Duodenal mucosa (tissue), 2 donors: ENCODE measurements at regions not wholly inside any gene's neighbourhood (a gene's known extent, or its start where the extent isn't known, plus 50 kb on each side); places are given as distances from the start of the nearest gene placed in this dataset.

Experiments used
- H3K27ac ChIP-seq: one replicate; pipeline ENCODE4 v1.7.0; 2013; ENCODE audit warnings: low read depth, low read length
- H3K27me3 ChIP-seq, 2 donors: one replicate each; pipeline ENCODE4 v1.7.0; 2013; ENCODE audit warnings: low read length in 2 of 2, control low read depth in 1 of 2; ENCODE audit not compliant: insufficient read depth in 2 of 2, control insufficient read depth in 1 of 2
- H3K36me3 ChIP-seq, 2 donors: one replicate each; pipeline ENCODE4 v1.7.0; 2013; ENCODE audit warnings: low read length in 2 of 2, control low read depth in 1 of 2; ENCODE audit not compliant: insufficient read depth in 2 of 2, control insufficient read depth in 1 of 2
- H3K4me1 ChIP-seq, 2 donors: one replicate each; pipeline ENCODE4 v1.7.0; 2013; ENCODE audit warnings: low read length in 2 of 2, control low read depth in 1 of 2; ENCODE audit not compliant: insufficient read depth in 2 of 2, control insufficient read depth in 1 of 2
- H3K4me3 ChIP-seq, 2 donors: one replicate each; pipeline ENCODE4 v1.7.0; 2013; ENCODE audit warnings: low read length in 2 of 2, low read depth in 1 of 2
- H3K9ac ChIP-seq, 2 donors: one replicate each; pipeline ENCODE4 v1.7.0; 2013; ENCODE audit warnings: low read length in 2 of 2, low read depth in 1 of 2
- H3K9me3 ChIP-seq, 2 donors: one replicate each; pipeline ENCODE4 v1.7.0; 2013; ENCODE audit warnings: low read length in 2 of 2, control low read depth in 1 of 2; ENCODE audit not compliant: control insufficient read depth in 1 of 2

DNA sequence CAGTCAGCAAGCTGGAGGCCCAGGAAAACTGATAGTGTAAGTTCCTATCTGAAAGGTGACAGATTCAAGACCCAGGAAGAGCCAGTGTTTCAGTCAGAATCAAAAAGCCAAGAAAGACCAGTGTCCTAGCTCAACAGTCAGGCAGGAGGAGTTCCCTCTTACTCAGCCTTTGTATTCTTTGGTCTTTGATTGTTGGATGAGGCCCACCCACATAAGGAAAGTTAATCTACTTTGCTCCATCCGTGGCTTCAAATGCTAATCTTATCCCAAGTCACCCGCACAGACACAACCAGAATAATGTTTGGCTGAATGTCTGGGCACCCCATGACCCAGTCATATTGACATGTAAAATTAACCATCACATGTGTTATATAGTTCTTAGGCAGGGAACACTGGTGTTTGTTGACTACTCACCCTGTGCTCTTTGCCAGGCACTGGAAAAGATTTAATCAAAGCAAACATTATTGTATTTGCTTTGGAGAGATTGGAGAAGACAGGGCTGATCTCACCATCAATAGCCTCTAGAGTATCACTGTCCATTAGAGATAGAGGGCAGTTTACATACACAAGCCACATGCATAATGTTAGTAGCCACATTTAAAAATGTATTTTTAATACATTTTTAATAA, 96.3 kb upstream of the KCNN2 start:
- Histone ChIP-seq H3K4me1 (no peaks in the 10 kb centered on the region), H3K9me3 (no peaks in the 10 kb centered on the region), H3K9ac (no peak overlapping the region), H3K4me3 (no peak overlapping the region), H3K36me3 (no peaks in the 10 kb centered on the region), H3K27me3 (no peaks in the 10 kb centered on the region), H3K27ac (no peak overlapping the region)

DNA sequence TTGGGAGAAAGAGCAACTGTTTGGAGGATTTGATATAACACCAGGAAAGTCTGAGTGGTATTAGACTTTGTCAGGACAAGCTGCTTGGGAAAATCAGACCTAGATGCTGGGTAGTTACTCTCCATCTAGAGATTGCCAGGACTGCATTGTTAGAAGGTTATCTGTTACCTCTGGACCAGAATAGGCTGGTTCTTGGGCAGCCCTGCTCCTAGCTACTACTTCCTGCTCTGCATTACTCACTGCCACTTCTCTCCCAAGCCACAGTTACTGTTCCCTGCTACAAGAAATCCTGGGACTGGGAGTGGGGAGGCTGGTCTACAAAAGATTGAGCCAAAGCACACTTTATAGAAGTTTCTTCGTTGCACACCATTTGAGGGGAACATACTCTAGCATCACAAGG, 95.5 kb upstream of the KCNN2 start:
- Histone ChIP-seq H3K4me1 (no peaks in the 10 kb centered on the region), H3K9ac (no peak overlapping the region), H3K4me3 (no peak overlapping the region), H3K27ac (no peak overlapping the region), H3K9me3 (no peaks in the 10 kb centered on the region), H3K27me3 (no peaks in the 10 kb centered on the region), H3K36me3 (no peaks in the 10 kb centered on the region)

DNA sequence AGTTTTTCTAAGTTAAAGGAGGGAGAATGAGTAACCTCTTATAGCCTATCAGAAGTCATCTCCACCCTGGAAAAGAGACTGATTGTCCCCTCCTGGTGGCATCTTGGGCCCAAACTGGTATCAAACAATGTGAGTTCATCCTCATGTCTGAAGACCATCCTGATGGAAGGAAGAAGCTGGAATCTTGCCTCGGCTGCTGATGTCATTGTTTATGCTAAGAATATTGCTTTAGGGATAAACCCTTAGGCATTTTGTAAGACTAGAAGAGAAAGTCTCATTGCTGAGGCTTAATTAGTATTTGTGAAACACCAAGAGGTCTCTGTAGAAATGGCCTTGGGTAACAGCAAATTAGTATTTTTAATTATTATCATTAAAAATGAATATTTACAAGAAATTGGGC, 65.7 kb upstream of the KCNN2 start:
- Histone ChIP-seq H3K4me3 (no peak overlapping the region), H3K36me3 (no peaks in the 10 kb centered on the region), H3K27me3 (no peaks in the 10 kb centered on the region), H3K9me3 (no peaks in the 10 kb centered on the region), H3K27ac (no peak overlapping the region), H3K4me1 (no peaks in the 10 kb centered on the region), H3K9ac (no peak overlapping the region)

DNA sequence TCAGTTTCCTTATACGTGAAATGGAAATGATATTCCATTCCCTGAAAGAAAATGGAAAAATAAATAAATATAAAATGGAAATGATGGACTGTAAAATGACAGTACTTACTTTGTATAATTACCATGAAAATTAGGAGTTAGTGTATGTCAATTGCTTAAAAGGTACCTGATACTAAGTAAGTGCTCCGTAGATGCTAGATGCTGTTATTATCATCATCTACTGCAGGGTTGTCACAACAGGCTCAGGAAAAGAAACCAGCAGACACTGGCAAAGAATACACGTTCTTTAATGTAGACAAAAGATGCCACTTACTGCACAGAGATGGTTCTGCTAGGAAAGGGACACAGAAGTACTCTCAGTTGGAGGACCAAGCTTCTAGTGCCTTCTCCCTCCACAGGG, 64.0 kb upstream of the KCNN2 start:
- Histone ChIP-seq H3K4me3 (no peak overlapping the region), H3K27me3 (no peaks in the 10 kb centered on the region), H3K27ac (no peak overlapping the region), H3K9ac (no peak overlapping the region), H3K9me3 (no peaks in the 10 kb centered on the region), H3K4me1 (no peaks in the 10 kb centered on the region), H3K36me3 (no peaks in the 10 kb centered on the region)

DNA sequence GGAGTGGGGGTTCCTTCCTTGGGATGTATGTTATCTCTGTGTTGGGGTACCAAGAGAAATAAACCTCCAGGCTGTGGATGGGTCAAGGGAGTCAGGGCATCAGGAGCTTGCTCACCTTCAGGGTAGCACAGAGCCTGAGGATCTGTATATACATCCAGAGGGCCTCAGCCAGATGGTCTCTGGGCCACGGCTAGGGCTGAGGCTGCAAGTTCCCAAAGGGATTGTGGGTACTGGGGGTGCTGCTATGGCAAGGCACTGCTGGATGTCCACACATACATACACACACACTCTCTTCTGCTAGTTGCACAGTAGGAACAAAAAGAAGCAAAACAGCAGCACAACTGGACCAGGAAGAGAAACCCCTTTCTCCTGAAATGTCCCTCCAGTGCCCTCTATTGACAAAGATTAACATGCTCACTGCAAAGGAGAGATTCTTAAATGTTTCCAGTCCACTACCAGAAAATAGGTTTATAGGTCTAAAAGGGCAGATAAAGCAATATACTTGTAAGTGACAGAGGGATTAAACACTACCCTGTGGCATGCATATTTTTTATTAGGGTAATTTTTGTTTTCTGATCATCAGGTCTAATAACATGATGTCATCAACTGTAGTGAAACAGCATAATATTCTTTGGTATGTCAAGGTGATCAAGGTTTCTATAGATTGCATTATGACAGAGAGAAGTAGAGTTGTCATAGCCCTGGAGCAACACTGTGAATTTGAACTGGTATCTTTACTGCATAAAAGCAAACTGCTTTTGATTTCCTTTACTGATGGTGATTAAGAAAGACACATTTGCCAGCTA, 56.3 kb upstream of the KCNN2 start:
- no peaks in the 10 kb centered on the region for H3K27me3 ChIP-seq
- no peak overlapping the region for H3K27ac ChIP-seq
- no peak overlapping the region for H3K9ac ChIP-seq
- H3K9me3 ChIP-seq: no peaks in the 10 kb centered on the region
- H3K4me3 ChIP-seq: no peak overlapping the region
- no peaks in the 10 kb centered on the region for H3K36me3 ChIP-seq
- H3K4me1 ChIP-seq: no peaks in the 10 kb centered on the region

DNA sequence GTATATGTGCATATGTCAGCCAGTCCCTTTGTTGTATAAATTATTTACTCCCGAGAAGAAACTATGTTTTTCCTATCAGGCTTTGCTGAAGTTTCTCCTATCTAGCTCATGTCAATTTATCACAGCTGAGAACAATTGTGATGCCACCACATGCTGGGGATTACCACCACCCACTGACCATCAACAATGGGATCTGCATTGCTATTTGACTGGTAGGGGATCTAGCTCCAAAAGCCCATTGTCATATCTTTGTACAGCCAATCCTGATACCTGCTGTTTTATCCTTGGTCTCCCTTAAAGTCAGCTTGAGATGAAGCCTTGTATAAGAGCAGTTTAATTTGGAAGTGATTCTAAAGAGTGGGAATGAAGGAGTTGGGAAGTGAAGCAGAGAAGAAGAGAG, 53.9 kb upstream of the KCNN2 start:
- no peaks in the 10 kb centered on the region for H3K9me3 ChIP-seq
- no peak overlapping the region for H3K4me3 ChIP-seq
- H3K36me3 ChIP-seq: no peaks in the 10 kb centered on the region
- H3K4me1 ChIP-seq: no peaks in the 10 kb centered on the region
- no peak overlapping the region for H3K9ac ChIP-seq
- no peak overlapping the region for H3K27ac ChIP-seq
- H3K27me3 ChIP-seq: no peaks in the 10 kb centered on the region

DNA sequence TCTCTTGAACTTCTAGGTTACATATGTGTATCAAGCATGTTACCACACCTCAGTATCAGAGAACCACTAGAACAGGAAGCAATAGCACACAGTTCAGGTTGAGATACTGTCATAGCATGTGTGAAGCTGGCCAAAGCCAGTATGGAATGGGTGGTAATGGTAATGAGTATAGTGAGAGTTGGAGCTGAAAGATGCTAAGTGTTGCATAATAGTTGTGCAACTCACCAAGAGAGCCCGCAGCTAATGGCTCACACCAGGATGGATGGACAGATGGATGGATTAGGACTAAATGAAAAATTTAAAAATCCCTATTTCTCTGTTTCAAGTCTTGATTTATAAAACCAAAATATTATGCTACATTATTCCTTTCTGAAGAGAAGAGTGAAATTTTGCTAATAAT, 53.4 kb upstream of the KCNN2 start:
- no peaks in the 10 kb centered on the region for H3K4me1 ChIP-seq
- H3K9me3 ChIP-seq: no peaks in the 10 kb centered on the region
- no peak overlapping the region for H3K9ac ChIP-seq
- H3K36me3 ChIP-seq: no peaks in the 10 kb centered on the region
- H3K4me3 ChIP-seq: no peak overlapping the region
- H3K27ac ChIP-seq: no peak overlapping the region
- no peaks in the 10 kb centered on the region for H3K27me3 ChIP-seq

DNA sequence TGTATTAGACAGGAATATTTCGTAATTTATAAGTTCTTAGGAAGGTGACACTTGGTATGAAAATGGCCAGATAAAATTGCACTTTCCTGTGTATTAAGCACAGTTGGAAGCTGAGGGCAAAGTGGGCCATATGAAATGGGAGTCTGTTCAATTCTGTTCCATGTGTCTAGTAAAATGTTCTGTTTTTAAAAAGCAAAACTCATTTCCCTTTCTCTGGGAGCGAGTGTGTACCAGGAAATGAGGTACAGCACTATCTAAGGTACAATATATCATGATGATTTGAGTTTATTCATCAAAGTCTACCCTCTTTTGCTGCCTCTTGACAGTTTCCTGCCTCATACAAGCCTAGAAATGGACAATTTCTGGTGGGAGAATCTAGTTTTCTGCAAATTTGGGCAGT, 51.2 kb upstream of the KCNN2 start:
- no peak overlapping the region for H3K4me3 ChIP-seq

DNA sequence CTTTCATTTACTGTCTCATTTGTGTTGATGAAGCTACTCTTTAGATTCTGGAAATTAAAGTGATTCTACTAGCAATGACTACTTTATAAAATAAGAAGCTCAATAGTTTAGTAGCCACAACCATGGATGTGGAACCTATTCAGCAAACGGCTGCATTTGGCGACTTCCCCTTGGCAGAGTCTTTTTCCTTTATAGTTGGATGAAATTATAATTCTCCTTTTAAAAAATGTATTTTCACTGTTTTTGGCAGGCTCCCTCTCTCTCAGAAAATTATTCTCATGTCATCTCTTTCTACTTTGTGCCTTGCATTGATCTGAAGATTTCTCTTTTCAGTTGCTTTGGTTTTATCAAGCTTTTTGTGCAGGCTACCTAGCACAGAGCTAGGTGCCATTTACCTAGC, 50.6 kb upstream of the KCNN2 start:
- H3K9ac ChIP-seq: no peak overlapping the region
- no peaks in the 10 kb centered on the region for H3K4me1 ChIP-seq
- H3K27me3 ChIP-seq: no peaks in the 10 kb centered on the region
- H3K4me3 ChIP-seq: no peak overlapping the region
- no peaks in the 10 kb centered on the region for H3K9me3 ChIP-seq
- no peaks in the 10 kb centered on the region for H3K36me3 ChIP-seq
- H3K27ac ChIP-seq: no peak overlapping the region

More for the DNA sequence above, 51.2 kb upstream of the KCNN2 start:
- Histone ChIP-seq H3K9me3 (no peaks in the 10 kb centered on the region), H3K27ac (no peak overlapping the region), H3K27me3 (no peaks in the 10 kb centered on the region), H3K36me3 (no peaks in the 10 kb centered on the region), H3K4me1 (no peaks in the 10 kb centered on the region), H3K9ac (no peak overlapping the region)

DNA sequence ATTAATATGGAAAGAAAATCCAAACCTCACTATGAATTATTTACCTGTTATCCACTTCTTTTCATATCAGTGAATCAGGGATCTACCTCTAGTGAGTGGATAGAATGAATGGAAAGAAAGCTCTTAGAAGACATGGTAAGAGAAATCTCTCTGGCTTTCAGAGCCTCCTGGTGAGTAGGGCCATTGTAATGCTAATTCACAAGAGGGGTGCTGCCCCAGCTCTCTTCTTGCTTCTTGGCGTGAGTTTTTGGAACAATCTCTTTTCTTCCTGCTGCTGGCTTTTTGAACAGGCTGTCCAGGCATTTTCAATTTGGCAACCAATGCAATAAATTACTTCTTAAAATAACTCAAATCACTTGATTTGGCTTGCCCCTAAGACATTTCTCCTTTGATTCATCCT, 49.9 kb upstream of the KCNN2 start:
- no peaks in the 10 kb centered on the region for H3K9me3 ChIP-seq
- no peak overlapping the region for H3K27ac ChIP-seq
- no peaks in the 10 kb centered on the region for H3K27me3 ChIP-seq
- H3K9ac ChIP-seq: no peak overlapping the region
- no peaks in the 10 kb centered on the region for H3K36me3 ChIP-seq
- no peaks in the 10 kb centered on the region for H3K4me1 ChIP-seq
- H3K4me3 ChIP-seq: no peak overlapping the region
